ENCODE measurements at regions not wholly inside any gene's neighbourhood (a gene's known extent, or its start where the extent isn't known, plus 50 kb on each side); places are given as distances from the start of the nearest gene placed in this dataset.

DNA sequence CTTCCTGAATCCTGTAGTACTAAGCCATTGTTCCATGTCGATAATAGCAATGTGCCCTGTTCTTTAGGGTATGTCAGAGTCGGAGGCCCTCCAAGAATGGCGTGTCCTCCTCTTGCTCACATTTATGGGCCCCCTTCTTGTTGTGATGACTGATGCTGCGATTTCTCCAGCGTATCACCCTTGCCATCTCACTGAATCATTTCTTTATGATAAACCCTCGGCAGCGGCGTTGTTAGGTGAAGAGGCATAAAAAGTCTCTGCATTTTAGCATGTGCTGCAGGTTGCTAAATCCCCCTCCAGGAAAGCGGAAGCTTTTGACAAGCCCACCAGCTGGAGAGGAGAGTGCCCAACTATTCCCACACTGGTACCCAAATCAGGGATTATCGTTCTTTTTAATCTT lies 1045.3 kb downstream of the BRD1 start:
- DNase-seq (ENCODE audit: low read depth, low spot score) = no peak
- no peak overlapping the region for H3K9ac ChIP-seq (ENCODE audit: insufficient read length)
- no peaks in the 10 kb centered on the region for H3K9me3 ChIP-seq (ENCODE audit: low read depth, low read length)
- no peak for TF ChIP-seq POLR2AphosphoS5 (IDR thresholded peaks at IDR 0.05; ENCODE audit: borderline replicate concordance, low read depth, low read length)
- no peak for TF ChIP-seq FOXP2 (optimal IDR thresholded peaks at IDR 0.05; ENCODE audit: control extremely low read depth, extremely low read length, insufficient read depth)
- no peak for TF ChIP-seq EZH2 (IDR thresholded peaks at IDR 0.05)
- H3K36me3 ChIP-seq (ENCODE audit: insufficient read depth, low read length) = no peaks in the 10 kb centered on the region
- no peak overlapping the region for H3K4me3 ChIP-seq
- no peak overlapping the region for H3K27ac ChIP-seq

DNA sequence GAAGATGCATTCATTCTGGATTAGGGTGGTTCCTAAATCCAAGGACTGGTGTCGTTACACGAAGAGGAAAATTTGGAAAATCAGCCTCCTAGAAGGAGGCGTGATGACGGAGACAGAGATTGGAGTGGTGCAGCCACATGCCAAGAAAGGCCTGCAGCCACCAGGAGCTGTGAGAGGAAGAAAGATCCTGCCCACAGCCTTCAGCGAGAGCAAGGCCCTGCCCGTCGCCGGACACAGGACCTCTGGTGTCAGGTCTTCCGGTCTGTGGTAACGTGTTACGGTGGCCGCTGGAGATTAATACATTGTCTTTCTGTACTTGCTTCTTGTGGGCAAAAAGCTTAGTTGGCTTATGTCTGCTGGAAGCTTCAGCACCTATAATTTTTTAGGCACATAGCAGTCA lies 1045.8 kb downstream of the BRD1 start:
- Histone ChIP-seq H3K9ac (ENCODE audit: insufficient read length) (no peak overlapping the region), H3K36me3 (ENCODE audit: insufficient read depth, low read length) (no peaks in the 10 kb centered on the region), H3K4me3 (no peak overlapping the region), H3K27ac (no peak overlapping the region), H3K9me3 (ENCODE audit: low read depth, low read length) (no peaks in the 10 kb centered on the region)
- TF ChIP-seq POLR2AphosphoS5 (IDR thresholded peaks at IDR 0.05; ENCODE audit: borderline replicate concordance, low read depth, low read length) (no peak), FOXP2 (optimal IDR thresholded peaks at IDR 0.05; ENCODE audit: control extremely low read depth, extremely low read length, insufficient read depth) (no peak)
- no peak for DNase-seq (ENCODE audit: low read depth, low spot score)

DNA sequence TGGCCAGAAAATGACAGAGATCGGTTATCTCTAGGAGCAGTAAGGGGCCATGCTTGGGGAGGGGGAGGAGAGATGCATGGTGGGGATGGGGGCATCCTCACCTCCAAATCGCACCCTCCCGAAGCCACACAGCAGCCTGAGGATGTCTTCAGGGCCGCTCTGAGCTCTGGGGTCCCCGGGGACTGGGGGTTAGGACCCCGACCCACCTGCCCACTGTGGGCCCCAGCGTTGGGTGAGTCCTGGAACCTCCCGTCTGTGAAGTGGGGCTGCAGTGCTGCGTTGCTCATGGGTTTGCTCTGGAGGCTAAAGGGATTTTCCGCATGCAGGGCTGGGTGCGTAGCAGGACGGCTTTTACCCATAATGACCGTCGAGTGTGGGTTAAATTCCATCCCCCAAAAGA lies 1046.3 kb downstream of the BRD1 start:
- TF ChIP-seq FOXP2 (optimal IDR thresholded peaks at IDR 0.05; ENCODE audit: control extremely low read depth, extremely low read length, insufficient read depth) = no peak
- TF ChIP-seq EZH2 (IDR thresholded peaks at IDR 0.05) = no peak
- no peak for TF ChIP-seq POLR2AphosphoS5 (IDR thresholded peaks at IDR 0.05; ENCODE audit: borderline replicate concordance, low read depth, low read length)
- no peak overlapping the region for H3K27ac ChIP-seq
- no peak overlapping the region for H3K9ac ChIP-seq (ENCODE audit: insufficient read length)
- no peak for DNase-seq (ENCODE audit: low read depth, low spot score)
- no peaks in the 10 kb centered on the region for H3K9me3 ChIP-seq (ENCODE audit: low read depth, low read length)
- H3K36me3 ChIP-seq (ENCODE audit: insufficient read depth, low read length) = no peaks in the 10 kb centered on the region
- H3K4me3 ChIP-seq = no peak overlapping the region

DNA sequence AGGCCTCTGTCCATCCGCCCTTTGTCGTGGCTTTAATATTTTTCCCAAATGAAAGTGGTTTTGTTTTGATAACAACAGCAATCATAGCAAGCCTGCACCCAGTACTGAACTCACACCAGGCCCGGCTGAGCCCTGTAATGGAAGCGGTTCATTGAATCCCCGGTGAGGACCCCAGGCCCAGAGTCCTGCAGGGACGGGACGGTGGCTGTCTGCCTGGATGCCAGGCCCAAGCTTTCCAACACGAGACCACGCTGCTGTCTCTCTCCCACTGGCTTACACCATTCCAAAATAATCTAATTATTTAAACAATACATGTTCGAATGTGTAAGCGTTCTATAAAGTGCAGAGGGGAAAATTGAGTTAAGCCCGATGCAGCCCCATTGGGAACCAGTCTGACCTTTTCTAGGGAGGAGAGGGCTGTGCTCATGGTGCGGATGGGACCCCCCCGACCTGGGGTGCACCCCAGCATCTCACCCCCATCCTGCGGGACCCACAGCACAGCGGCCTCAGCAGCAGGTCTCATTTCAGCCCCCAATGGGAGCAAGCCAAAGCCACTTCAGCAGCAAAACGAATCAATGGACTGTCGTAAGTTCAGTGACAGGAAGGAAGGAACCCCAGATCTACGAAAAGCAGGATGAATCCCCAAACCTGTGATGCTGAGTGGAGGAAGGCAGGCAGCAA lies 1046.9 kb downstream of the BRD1 start:
- TF ChIP-seq EZH2 (IDR thresholded peaks at IDR 0.05) = no peak
- no peak for TF ChIP-seq FOXP2 (optimal IDR thresholded peaks at IDR 0.05; ENCODE audit: control extremely low read depth, extremely low read length, insufficient read depth)
- no peak for TF ChIP-seq POLR2AphosphoS5 (IDR thresholded peaks at IDR 0.05; ENCODE audit: borderline replicate concordance, low read depth, low read length)
- Histone ChIP-seq H3K9me3 (ENCODE audit: low read depth, low read length) (0 out of 2 replicates have a peak, but pooled peaks cover 5% of the 10 kb centered on the region), H3K9ac (ENCODE audit: insufficient read length) (no peak overlapping the region), H3K36me3 (ENCODE audit: insufficient read depth, low read length) (no peaks in the 10 kb centered on the region), H3K4me3 (no peak overlapping the region), H3K27ac (no peak overlapping the region)
- no peak for DNase-seq (ENCODE audit: low read depth, low spot score)

DNA sequence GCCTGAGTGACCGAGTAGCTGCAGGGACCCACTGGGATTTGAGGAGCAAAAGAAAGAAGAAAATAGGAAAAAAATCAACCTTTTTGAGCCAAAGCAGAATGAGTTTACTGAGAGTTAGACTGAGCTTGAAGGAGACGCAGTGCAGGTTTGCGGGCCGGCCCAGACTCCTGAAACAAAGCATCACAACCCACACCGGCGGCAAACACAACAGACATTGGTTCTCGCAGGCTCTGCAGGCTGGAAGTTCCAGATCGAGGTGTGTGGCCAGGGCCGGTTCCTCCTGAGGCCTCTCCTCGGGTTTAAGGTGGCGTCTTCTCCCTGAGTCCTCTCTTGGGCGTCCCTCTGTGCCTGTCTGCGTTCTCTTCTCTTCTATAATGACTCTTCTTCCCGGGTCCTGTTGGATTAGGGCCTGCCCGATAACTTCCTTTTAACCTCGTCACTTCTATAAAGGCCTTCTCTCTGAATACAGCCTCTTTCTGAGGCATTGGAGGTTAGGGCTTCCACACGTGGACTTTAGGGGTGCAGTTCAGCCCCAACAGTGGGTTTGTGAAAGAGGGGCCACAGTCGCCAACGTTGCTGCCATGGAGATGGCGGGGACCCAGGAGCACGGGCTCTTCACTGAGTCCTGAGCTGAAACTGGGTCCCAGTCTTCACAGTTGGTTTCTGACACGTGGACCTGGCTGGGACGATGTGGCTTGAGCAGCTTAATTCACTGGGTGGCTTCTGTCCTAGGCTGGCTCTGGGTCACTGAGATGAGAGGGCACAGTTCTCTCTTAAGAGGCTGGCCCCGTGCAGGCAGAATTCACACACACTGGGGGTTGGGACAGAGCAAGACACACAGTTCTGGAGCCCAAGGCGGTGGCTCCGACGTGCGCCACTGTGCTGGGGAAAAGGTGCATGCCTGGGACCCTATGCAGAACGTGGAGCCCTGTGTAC lies 1047.7 kb downstream of the BRD1 start:
- TF ChIP-seq POLR2AphosphoS5 (IDR thresholded peaks at IDR 0.05; ENCODE audit: borderline replicate concordance, low read depth, low read length) (no peak), FOXP2 (optimal IDR thresholded peaks at IDR 0.05; ENCODE audit: control extremely low read depth, extremely low read length, insufficient read depth) (no peak)
- DNase-seq (ENCODE audit: low read depth, low spot score) = no peak
- H3K36me3 ChIP-seq (ENCODE audit: insufficient read depth, low read length) = no peaks in the 10 kb centered on the region
- H3K9ac ChIP-seq (ENCODE audit: insufficient read length) = no peak overlapping the region
- no peak overlapping the region for H3K4me3 ChIP-seq
- no peak overlapping the region for H3K27ac ChIP-seq
- H3K9me3 ChIP-seq (ENCODE audit: low read depth, low read length) = 0 out of 2 replicates have a peak, but pooled peaks cover 5% of the 10 kb centered on the region

DNA sequence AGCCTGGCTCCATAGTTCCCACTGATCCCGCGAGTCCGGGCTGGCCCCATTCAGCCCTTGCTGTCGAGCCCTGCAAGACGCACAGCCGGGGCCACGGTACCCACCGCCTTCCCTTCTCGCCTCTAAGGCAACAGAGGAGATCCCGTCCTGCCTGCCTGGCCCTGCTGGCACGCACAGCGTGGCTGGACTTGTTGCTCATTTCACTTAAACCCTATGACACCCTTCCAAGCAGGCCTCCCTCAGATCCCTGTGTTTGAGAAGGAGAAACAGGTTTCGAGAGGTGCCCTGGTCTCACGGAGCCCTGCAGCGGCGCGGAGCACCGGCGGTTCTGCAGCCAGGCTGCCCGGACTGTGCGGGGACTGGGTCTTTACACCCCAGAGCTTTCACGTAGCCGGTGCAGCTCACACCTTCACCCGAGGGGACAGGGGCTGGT lies 1048.4 kb downstream of the BRD1 start:
- Histone ChIP-seq H3K9me3 (ENCODE audit: low read depth, low read length) (0 out of 2 replicates have a peak, but pooled peaks cover 5% of the 10 kb centered on the region), H3K27ac (no peak overlapping the region), H3K9ac (ENCODE audit: insufficient read length) (no peak overlapping the region), H3K4me3 (no peak overlapping the region), H3K36me3 (ENCODE audit: insufficient read depth, low read length) (no peaks in the 10 kb centered on the region)
- no peak for DNase-seq (ENCODE audit: low read depth, low spot score)
- TF ChIP-seq FOXP2 (optimal IDR thresholded peaks at IDR 0.05; ENCODE audit: control extremely low read depth, extremely low read length, insufficient read depth) (no peak), POLR2AphosphoS5 (IDR thresholded peaks at IDR 0.05; ENCODE audit: borderline replicate concordance, low read depth, low read length) (no peak), EZH2 (IDR thresholded peaks at IDR 0.05) (no peak)

DNA sequence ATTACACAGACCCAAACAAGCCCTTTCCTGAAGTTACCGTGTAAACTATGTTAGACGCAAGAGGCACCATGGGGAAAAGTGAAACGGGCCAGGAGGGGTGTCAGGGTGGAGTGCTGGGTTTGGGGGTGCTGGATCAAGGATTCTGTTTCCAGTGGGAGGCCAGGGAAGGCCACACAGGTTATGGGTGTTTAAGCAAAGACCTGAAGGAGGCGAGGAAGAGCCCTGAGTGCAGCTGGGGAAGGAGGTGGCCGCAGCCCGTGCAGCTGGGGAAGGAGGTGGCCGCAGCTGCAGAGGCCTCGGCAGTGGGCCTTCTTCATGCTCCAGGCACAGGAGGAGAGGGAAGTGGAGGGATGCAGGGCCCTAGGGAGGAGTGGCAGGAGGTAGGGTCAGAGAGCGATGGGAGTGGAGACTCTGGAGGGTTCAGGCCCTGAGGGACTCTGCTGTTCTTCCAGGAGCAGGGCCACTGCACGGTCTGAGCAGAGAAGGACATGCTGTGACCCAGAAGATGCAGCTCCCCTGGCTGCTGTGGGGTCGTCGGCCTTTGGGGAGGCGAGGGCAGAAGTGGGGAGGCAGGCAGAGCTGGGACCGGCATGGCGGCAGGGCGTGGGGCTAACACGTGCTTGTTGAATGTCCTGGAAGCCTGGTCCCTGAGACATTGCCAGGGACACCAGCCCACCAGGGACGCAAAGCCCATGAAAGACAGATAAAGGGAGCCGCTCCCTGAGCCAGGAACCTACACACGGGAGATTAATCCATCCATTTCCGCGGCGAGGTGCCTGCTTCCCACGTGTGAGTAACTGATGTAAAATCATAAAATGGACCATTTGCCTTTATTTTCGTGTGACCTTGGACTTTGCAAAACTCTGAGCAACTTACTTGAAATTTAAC lies 1049.1 kb downstream of the BRD1 start:
- no peak for TF ChIP-seq EZH2 (IDR thresholded peaks at IDR 0.05)
- TF ChIP-seq POLR2AphosphoS5 (IDR thresholded peaks at IDR 0.05; ENCODE audit: borderline replicate concordance, low read depth, low read length) = no peak
- TF ChIP-seq FOXP2 (optimal IDR thresholded peaks at IDR 0.05; ENCODE audit: control extremely low read depth, extremely low read length, insufficient read depth) = no peak
- Histone ChIP-seq H3K36me3 (ENCODE audit: insufficient read depth, low read length) (no peaks in the 10 kb centered on the region), H3K9me3 (ENCODE audit: low read depth, low read length) (0 out of 2 replicates have a peak, but pooled peaks cover 5% of the 10 kb centered on the region), H3K9ac (ENCODE audit: insufficient read length) (no peak overlapping the region), H3K27ac (no peak overlapping the region), H3K4me3 (no peak overlapping the region)
- no peak for DNase-seq (ENCODE audit: low read depth, low spot score)
